GM21526 (cell line): ENCODE measurements at regions not wholly inside any gene's neighbourhood (a gene's known extent, or its start where the extent isn't known, plus 50 kb on each side); places are given as distances from the start of the nearest gene placed in this dataset.

Source experiments
- ATAC-seq: cut with Tn5 transposase; IDR thresholded peaks from one replicate; pipeline ENCODE4 v1.9.1; 2021; ENCODE audit warnings: moderate library complexity; ENCODE audit not compliant: unreplicated experiment, low FRiP score

GRCh38 chr5:67619636-67620035 is 423.0 kb upstream of the CD180 start:
- no peak for ATAC-seq

GRCh38 chr5:67619235-67619634 is 422.6 kb upstream of the CD180 start:
- no peak for ATAC-seq

- no peak for ATAC-seq
Measured at GRCh38 chr5:67617051-67617450, 420.5 kb upstream of the CD180 start.

DNA sequence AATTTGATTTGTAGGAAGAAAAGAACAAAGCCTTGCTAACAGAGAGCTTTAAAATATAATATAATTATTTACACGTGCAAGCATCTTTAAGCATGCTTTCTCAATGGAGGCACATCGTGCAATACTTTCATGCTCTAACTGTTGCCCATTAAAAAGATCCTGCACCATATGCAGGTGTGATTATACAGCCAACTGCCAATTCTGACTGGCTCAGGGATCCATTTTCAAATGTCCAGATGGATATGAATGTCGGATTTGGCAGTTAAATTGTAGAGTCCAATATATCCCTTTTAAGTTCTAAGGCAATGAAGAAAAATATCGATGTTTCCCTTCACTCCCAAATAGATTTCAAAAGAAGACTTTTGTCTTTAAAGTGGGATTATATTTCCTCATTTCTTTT is 416.4 kb upstream of the CD180 start:
- no peak for ATAC-seq

DNA sequence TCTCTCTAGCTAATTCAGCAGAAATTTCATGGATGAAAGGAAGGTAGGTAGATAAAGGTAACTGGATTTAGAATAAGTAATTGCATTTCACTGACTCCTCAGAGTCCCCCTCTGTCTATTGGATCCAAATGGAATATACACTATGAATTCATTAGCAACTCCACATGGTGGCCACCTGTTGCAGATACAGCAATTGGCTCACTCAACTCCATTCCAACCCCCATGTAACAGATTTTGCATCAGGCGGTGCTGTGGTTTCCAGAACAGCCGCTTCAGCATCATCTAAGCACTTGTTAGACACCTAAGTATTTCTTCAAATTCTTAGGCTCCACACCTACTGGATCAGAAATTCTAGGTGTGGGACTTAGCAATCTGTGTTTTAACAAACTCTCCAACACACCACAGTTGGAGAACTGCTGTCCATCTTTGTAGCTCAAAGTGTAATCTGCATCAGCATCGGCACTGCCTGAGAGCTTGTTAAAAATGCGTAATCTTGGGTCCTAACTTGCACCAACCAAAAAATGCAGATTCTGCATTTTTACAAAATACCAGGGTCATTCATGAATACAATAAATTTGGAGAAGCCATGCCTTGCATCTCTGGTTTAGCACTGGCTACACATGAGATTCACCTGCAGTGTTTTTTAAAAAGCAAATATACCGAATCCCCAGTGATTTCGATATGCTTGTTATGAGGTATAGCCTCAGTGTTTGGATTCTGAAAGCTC is 413.8 kb upstream of the CD180 start:
- ATAC-seq, result no peak

DNA sequence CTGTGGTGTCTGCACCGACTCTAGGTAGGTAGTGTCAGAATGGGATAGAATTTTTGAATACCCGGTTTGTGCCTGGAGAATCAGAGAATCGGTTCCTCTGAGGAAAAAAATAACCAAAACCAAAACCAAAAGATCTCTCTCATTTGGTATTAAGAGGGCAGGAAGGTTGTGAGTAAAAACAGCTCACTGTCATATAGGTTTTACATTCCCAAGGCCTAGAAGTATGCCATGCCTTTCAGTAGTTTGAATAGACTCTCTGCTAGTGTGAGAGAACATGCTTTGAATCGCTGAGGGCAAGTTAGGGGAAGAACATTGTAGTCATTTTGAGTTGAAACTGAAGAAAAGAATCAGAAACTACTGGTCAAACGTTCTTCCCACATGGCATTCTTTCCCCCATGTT is 411.4 kb upstream of the CD180 start:
- ATAC-seq, result no peak

- no peak for ATAC-seq
Measured at GRCh38 chr5:67606586-67606947, 410.0 kb upstream of the CD180 start.

DNA sequence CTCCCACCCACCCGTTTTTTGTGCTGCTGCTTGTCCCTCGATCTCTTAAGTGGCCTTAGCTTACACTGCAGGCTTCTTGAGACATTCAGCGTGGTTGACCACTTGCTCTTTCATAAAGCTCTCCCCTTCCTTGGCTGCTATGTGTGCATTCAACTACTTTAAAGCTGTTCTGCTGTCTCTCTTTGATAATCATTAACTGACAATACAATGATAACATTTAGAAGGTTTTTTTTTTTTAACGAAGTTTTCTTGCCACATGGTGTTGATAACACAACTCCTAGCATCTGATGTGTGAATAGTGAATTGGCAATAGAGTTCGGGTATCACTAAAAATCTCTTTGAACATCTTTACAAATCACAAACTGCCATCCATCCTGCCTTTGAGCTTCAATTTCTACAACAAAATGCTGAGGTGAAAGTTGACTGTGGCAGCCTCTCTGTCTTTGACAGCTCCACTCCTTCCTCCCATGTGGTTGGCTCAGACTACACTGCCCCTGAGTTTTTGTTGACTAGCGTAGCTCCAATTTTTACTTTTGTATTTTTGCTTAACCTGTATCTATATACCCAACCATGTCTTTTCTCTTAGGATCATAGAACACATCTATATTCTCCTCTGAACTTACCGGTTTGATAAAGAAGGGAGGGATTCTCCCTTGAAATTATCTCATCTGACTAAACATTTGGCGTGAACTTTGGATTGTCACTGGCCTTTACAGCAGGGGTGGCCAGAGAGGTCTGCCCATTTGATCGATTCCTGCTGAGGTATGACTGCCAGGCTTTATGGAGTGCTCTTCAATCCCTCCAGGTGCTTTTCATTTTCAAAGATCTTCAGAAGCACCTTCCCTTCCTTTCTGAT is 409.4 kb upstream of the CD180 start:
- ATAC-seq, result no peak

- no peak for ATAC-seq
Measured at GRCh38 chr5:67591491-67591890, 394.9 kb upstream of the CD180 start.

DNA sequence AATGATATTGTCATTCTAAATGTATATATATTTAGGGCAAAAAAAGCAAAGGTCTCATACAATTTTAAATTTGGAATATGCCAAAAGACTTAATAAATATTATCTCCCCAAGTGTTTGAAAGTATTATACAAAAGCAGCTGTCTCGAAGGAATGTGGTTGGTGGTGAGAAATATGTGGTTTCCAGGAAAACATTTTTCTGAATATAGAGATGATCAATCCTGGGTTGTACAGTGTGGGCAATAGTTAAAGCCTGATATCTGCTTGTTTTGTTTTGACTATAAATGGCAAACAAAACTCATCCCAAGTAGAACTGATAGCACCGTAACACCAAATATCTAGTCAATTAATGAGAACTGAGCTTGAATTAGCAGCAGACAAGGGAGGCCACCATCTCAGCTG is 391.8 kb upstream of the CD180 start:
- no peak for ATAC-seq

DNA sequence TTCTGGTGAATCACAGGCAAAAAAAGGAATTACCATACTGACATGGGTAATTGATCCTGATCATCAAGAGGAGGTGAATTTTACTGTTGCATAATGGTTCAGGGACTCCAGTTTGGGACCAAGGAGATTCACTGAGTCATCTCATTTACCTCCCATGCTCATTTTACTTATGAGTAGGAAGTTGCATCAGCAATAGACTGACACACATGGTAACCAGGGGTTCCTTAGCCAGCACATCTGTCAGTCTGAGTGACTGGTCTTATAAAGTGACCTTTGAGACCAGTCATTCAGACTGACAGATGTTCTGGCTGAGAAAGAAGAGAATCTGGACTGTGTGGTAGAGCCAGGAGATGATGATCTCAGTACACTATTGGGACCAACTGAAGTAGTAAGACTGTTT is 384.6 kb upstream of the CD180 start:
- no peak for ATAC-seq

- no peak for ATAC-seq
Measured at GRCh38 chr5:67578011-67578410, 381.4 kb upstream of the CD180 start.

- no peak for ATAC-seq
Measured at GRCh38 chr5:67577424-67577823, 380.8 kb upstream of the CD180 start.

GRCh38 chr5:67576112-67576511 is 379.5 kb upstream of the CD180 start:
- ATAC-seq, result no peak

- ATAC-seq, result no peak
Measured at GRCh38 chr5:67575087-67575486, 378.5 kb upstream of the CD180 start.

DNA sequence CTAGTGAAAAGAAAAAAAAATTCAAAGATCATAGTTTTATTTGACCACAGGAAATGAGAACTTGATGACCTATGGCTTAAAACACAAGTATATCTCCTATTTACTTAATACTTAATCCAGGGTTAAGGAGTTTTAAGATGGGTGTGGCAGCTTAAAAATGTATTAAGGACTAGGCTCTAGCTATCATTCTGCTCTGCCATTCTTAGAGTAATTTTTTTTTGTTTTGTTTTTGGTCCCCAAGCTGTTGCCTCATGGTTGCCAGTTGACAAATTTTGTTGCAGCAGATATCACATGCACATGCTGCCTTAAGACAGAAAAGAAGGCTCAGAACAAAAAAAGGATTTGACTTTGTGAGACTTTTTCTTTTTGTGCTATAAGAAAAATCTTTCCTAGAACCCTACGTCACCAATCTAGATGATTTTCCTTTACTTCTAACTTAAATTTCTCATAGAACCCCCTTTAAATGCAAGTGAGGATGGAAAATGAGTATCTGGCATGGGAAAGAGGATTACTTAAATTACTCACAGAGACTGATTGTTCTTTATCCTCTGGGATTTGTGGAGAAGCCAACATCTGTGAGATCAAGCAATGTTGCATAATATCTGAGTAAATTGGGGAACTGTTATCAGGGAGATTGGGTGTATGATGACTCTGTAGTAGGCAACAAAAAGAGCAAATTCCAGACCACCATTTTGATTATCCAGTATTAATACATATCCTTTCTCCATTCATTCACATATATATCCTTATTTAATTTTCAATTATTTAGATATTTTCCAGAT is 364.7 kb upstream of the CD180 start:
- no peak for ATAC-seq

DNA sequence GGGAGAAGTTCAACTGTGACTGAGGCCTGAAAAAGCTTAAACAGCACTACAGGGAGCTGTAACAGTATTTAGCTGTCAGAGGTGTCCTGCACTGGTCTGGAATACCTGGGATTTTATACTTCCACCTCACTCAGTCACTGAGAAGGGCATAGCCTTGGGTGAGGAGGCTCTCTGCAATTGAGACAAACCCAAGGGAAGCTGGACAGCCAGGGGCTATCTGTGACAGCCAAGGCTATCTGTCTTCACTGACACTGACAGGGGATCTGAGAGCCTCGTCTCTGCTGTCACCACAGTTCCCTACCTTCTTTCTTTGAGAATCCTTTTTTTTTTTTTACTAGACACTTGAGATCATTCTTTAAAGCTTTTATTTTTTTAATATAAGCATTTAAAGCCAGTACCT is 356.2 kb upstream of the CD180 start:
- ATAC-seq, result no peak

DNA sequence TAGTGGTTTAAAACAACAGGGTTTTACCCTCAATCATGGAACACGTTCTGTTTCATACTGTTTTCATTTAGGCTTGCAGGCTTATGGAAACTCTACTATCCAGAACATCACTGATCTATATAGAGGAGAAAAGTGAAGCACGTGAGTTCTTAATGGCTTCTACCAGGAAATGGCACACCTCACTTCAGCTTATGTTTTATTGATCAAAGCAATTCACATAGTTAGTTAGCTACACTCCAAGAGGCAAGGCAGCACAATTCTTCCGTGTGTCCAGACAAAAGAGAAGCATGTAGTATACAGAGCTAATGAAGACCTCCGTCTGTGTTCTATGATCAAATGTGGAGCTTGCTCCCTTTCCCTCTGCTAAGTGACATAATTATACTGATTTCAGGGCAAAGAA is 353.3 kb upstream of the CD180 start:
- no peak for ATAC-seq

GRCh38 chr5:67549296-67549618 is 352.7 kb upstream of the CD180 start:
- ATAC-seq, result no peak

DNA sequence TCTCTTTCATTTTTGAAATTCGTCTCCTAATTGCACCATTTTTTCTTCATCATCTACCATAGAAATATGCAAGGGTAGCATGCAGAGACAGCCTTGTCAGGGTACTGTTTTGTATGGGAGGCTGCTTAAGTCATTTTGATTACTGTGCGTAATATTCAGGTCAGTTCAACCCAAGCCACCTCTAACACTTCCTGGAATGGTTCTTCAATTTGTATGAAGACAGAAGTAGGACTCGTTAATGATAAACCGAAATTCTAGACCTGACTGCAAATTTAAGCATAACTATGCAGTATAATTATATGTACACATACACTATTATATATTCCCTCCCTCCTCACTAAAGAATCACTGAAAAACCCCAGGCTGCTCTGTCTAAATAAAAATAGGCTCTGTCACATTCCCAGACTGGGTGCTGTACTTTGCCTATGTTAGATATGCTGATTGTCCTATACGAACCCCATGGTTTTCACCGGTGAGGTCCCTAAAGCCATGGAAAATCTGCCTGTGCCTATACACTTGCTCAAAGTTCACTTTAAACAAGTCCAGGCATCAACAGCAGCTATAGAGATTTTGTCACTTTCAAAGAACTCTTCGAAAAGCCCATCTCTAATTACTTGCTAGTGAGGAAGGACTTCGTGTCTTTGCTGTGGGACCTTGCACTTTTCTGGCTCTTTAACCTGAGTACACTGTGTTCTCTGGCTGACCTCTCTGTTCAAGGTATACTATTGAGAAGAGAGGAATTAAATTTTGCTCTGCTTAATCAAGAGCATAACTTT is 352.1 kb upstream of the CD180 start:
- ATAC-seq, result no peak

- no peak for ATAC-seq
Measured at GRCh38 chr5:67547682-67548081, 351.1 kb upstream of the CD180 start.
